ENCODE measurements at regions not wholly inside any gene's neighbourhood (a gene's known extent, or its start where the extent isn't known, plus 50 kb on each side); places are given as distances from the start of the nearest gene placed in this dataset.
A peak's percentile ranks its signal among the peaks of the same experiment; 100 is the strongest.

DNA sequence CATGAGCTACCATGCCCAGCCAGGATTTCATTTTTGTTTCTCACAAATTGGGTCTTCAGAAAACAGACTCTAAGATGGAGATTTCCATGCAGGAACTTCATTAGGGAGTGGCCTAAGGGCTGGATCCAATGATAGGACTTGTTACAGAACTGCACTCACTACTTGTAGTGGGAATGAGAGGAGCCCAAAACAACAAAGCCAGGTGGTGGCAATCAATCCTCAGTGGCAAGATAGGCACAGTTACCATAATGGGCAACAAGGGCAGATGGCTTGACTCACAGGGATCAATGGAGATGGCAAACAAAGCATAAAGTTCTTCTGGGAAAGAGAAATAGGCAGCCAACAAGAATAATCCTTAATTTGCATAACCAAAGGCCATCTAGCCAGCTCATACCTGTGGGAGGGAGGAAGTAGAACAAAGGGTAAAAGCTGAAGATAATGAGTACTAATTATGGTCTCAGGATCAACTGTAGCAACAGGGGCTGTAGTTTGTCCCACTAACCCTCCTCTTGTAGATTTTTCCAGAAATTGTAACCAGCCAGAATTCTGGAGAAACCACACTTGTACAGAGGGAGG, 72.8 kb upstream of the MAPK10 start:
- H2AFZ ChIP-seq = no peak overlapping the region
- no peak overlapping the region for H3K4me2 ChIP-seq (ENCODE audit: unreplicated experiment)
- H3K4me3 ChIP-seq = no peak overlapping the region
- H4K20me1 ChIP-seq (ENCODE audit: insufficient read depth) = no peaks in the 10 kb centered on the region
- no peaks in the 10 kb centered on the region for H3K36me3 ChIP-seq (ENCODE audit: low read depth)
- no peaks in the 10 kb centered on the region for H3K9me3 ChIP-seq (ENCODE audit: low read depth)
- in situ Hi-C loops (cut with MboI) = no loop called here
- no peak for DNase-seq
- H3K4me1 ChIP-seq (ENCODE audit: insufficient read depth) = no peaks in the 10 kb centered on the region
- no peak overlapping the region for H3K9ac ChIP-seq
- H3K27me3 ChIP-seq (replicated peaks; ENCODE audit: insufficient read depth) = no peaks in the 10 kb centered on the region
- H3F3A ChIP-seq (ENCODE audit: insufficient read depth) = no peaks in the 10 kb centered on the region
- no peak for TF ChIP-seq EZH2 (IDR thresholded peaks at IDR 0.05; ENCODE audit: insufficient read depth, poor library complexity, severe bottlenecking)
- no peak for TF ChIP-seq EZH2phosphoT487 (IDR thresholded peaks at IDR 0.05; ENCODE audit: insufficient read depth, low read depth)
- H3K79me2 ChIP-seq (ENCODE audit: insufficient read depth) = no peaks in the 10 kb centered on the region
- no peaks in the 10 kb centered on the region for H3K9me2 ChIP-seq (ENCODE audit: insufficient read depth)
- H3K27ac ChIP-seq = no peak overlapping the region

DNA sequence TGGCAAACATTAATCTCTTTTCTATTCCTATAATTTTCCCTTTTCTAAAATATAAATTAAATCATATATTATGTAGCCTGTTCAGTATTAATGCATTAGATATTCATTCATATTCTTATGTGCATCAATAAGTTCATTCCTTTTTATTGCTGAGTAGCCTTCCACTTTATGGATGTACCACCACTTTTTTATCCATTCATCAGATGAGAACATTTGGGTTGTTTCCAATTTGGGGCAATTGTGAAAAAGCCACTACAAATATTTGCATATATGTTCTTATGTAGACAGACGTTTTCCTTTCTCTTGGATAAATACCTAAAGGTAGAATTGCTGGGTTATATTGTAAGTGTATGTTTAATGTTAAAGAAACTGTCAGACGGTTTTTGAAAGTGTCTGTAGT, 79.4 kb upstream of the MAPK10 start:
- no peaks in the 10 kb centered on the region for H3F3A ChIP-seq (ENCODE audit: insufficient read depth)
- TF ChIP-seq EZH2 (IDR thresholded peaks at IDR 0.05; ENCODE audit: insufficient read depth, poor library complexity, severe bottlenecking) = no peak

DNA sequence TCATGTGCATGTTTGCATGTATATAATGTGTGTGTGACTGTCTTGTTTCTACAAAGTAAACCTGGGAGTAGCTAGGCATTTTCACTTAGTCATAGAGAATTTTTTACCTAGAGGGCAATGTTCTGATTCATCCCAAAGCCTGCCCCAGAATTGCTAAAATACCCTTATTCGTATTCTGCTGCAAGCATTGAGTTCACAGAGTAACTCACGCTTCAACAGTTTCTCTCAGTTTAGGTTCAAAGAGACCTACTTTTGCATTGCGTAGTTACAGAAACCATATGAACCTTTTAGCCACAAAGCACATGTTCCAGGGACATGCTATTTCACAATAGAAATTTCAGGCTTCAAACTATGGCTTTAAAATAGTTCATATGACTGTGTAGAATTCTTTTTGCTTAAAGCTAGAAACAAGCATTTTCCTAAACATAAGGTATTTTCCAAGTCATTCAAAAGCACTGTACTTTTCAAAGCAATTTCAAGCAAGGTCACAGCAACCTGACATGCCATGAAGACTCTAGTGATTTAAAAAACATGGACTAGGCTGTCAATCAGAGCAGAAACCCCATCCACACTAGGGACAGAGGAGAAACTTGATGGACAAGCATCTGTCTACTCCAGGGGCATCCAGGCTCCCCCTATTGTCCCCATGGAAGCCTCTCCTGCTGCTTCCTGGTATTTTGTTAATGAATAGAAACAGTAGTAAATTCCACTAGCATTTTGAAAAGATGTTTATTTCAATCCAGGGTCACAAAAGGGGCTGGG, 81.5 kb upstream of the MAPK10 start:
- H2AFZ ChIP-seq = 0 out of 2 replicates have a peak overlapping the region, but pooled peaks have one; percentile 3
- H3K9me2 ChIP-seq (ENCODE audit: insufficient read depth) = no peaks in the 10 kb centered on the region
- no peak overlapping the region for H3K9ac ChIP-seq
- TF ChIP-seq EZH2 (IDR thresholded peaks at IDR 0.05; ENCODE audit: insufficient read depth, poor library complexity, severe bottlenecking) (no peak), EZH2phosphoT487 (IDR thresholded peaks at IDR 0.05; ENCODE audit: insufficient read depth, low read depth) (no peak)
- no peak overlapping the region for H3K4me2 ChIP-seq (ENCODE audit: unreplicated experiment)
- in situ Hi-C loops (cut with MboI) = no loop called here
- H3F3A ChIP-seq (ENCODE audit: insufficient read depth) = no peaks in the 10 kb centered on the region
- no peaks in the 10 kb centered on the region for H3K9me3 ChIP-seq (ENCODE audit: low read depth)
- no peaks in the 10 kb centered on the region for H3K27me3 ChIP-seq (replicated peaks; ENCODE audit: insufficient read depth)
- H3K4me3 ChIP-seq = no peak overlapping the region
- H4K20me1 ChIP-seq (ENCODE audit: insufficient read depth) = no peaks in the 10 kb centered on the region
- H3K79me2 ChIP-seq (ENCODE audit: insufficient read depth) = no peaks in the 10 kb centered on the region
- H3K36me3 ChIP-seq (ENCODE audit: low read depth) = no peaks in the 10 kb centered on the region
- no peak overlapping the region for H3K27ac ChIP-seq
- 54 to 57% methylated on average over 3 of the region's 3 CpGs for WGBS, 2 experiments (ENCODE audit: low coverage in 1 of 2, low lambda C conversion rate in 2 of 2, missing lambda C conversion rate in 2 of 2)
- H3K4me1 ChIP-seq (ENCODE audit: insufficient read depth) = peaks cover 11% of the 10 kb centered on the region
- DNase-seq = peak; percentile 47

More for the DNA sequence above, 79.4 kb upstream of the MAPK10 start:
- Histone ChIP-seq H3K4me1 (ENCODE audit: insufficient read depth) (peaks cover 11% of the 10 kb centered on the region), H3K4me2 (ENCODE audit: unreplicated experiment) (no peak overlapping the region), H2AFZ (no peak overlapping the region), H4K20me1 (ENCODE audit: insufficient read depth) (no peaks in the 10 kb centered on the region), H3K4me3 (no peak overlapping the region), H3K9ac (no peak overlapping the region), H3K27ac (no peak overlapping the region), H3K27me3 (replicated peaks; ENCODE audit: insufficient read depth) (no peaks in the 10 kb centered on the region), H3K36me3 (ENCODE audit: low read depth) (no peaks in the 10 kb centered on the region), H3K9me3 (ENCODE audit: low read depth) (no peaks in the 10 kb centered on the region), H3K9me2 (ENCODE audit: insufficient read depth) (no peaks in the 10 kb centered on the region), H3K79me2 (ENCODE audit: insufficient read depth) (no peaks in the 10 kb centered on the region)
- no peak for DNase-seq
- 73 to 85% methylated on average over 2 of the region's 2 CpGs for WGBS, 2 experiments (ENCODE audit: low coverage in 1 of 2, low lambda C conversion rate in 2 of 2, missing lambda C conversion rate in 2 of 2)
- in situ Hi-C loops (cut with MboI) = no loop called here

DNA sequence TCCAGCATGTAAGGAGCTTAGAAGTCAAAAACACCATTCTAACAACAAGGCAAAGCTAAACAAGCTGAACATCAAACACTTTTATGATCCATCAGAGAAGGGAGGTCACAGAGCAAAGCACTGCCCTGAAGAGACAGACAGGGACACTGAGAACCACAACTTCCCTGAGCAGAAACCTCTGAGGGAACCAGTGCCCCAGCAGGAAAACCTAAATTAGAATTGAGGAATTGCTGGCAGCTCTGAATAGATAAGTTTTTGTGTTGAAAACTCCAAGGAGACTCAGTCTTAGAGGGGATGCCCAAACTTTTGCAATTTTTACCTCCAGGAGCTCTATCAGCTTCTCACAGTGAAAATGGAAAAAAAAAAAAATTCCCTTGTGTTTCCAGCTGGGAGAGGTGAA, 83.0 kb upstream of the MAPK10 start:
- DNase-seq = no peak
- Histone ChIP-seq H3K79me2 (ENCODE audit: insufficient read depth) (no peaks in the 10 kb centered on the region), H3K27ac (no peak overlapping the region), H3K36me3 (ENCODE audit: low read depth) (no peaks in the 10 kb centered on the region), H2AFZ (no peak overlapping the region), H3F3A (ENCODE audit: insufficient read depth) (no peaks in the 10 kb centered on the region), H4K20me1 (ENCODE audit: insufficient read depth) (no peaks in the 10 kb centered on the region), H3K9me2 (ENCODE audit: insufficient read depth) (no peaks in the 10 kb centered on the region), H3K9ac (no peak overlapping the region), H3K4me3 (no peak overlapping the region), H3K4me1 (ENCODE audit: insufficient read depth) (peaks cover 11% of the 10 kb centered on the region), H3K4me2 (ENCODE audit: unreplicated experiment) (no peak overlapping the region), H3K27me3 (replicated peaks; ENCODE audit: insufficient read depth) (no peaks in the 10 kb centered on the region), H3K9me3 (ENCODE audit: low read depth) (no peaks in the 10 kb centered on the region)
- no peak for TF ChIP-seq EZH2 (IDR thresholded peaks at IDR 0.05; ENCODE audit: insufficient read depth, poor library complexity, severe bottlenecking)
- no peak for TF ChIP-seq EZH2phosphoT487 (IDR thresholded peaks at IDR 0.05; ENCODE audit: insufficient read depth, low read depth)
- in situ Hi-C loops (cut with MboI) = no loop called here
